Epithelial cell of proximal tubule (primary cell): ENCODE measurements at regions not wholly inside any gene's neighbourhood (a gene's known extent, or its start where the extent isn't known, plus 50 kb on each side); places are given as distances from the start of the nearest gene placed in this dataset.

Experiments
- DNase-seq: peaks from one replicate; pipeline ENCODE4 v3.0.0-alpha.2; 2011; ENCODE audit warnings: low read depth
- H3K4me3 ChIP-seq: 2 replicates; pipeline ENCODE4 v1.5.1; 2011; ENCODE audit warnings: low read depth, mild to moderate bottlenecking, low read length
- TF ChIP-seq, protein P1 (sequence below): conservative IDR thresholded peaks from 2 replicates; pipeline ENCODE4 v1.5.1; 2012; ENCODE audit warnings: low read depth, mild to moderate bottlenecking, low read length

DNA sequence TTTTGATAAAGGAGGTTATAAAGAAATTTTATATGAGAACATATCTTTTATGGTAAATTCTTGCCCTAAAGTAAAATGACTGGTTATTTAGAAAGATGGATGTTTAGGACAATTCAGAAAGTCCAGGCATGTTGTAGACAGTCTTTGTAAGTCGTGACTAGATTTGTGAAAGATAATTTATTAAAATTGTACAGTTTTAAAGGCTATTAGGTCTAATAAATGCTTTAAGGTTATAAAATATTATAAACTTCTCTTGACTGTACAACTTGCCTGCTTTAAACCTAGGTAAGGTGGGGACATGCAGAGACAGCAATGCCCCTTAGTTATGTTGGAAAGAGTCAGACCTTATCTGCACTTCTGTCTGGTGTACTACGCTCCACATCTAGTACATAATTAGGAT is 933.5 kb downstream of the SI start:
- TF ChIP-seq, protein P1, sequence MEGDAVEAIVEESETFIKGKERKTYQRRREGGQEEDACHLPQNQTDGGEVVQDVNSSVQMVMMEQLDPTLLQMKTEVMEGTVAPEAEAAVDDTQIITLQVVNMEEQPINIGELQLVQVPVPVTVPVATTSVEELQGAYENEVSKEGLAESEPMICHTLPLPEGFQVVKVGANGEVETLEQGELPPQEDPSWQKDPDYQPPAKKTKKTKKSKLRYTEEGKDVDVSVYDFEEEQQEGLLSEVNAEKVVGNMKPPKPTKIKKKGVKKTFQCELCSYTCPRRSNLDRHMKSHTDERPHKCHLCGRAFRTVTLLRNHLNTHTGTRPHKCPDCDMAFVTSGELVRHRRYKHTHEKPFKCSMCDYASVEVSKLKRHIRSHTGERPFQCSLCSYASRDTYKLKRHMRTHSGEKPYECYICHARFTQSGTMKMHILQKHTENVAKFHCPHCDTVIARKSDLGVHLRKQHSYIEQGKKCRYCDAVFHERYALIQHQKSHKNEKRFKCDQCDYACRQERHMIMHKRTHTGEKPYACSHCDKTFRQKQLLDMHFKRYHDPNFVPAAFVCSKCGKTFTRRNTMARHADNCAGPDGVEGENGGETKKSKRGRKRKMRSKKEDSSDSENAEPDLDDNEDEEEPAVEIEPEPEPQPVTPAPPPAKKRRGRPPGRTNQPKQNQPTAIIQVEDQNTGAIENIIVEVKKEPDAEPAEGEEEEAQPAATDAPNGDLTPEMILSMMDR = no peak
- no peak for DNase-seq
- H3K4me3 ChIP-seq = no peak overlapping the region

DNA sequence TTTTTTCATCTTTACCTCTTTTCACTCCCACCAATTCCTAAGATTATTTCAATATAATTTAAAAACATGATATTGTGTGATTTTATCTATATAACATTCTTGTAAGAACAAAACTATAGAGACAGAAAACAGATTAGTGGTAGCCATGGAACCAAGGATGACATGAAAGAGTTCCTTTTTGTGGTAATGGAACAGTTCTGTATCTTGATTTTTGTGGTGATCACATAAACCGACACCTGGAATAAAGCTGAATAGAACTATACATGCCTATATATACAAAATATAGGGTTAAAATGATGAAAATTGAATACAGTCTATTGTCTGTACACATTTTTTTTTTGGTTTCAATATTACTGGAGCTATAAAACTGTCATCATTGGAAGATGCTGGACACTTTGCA is 945.4 kb downstream of the SI start:
- H3K4me3 ChIP-seq = no peak overlapping the region
- no peak for DNase-seq
- TF ChIP-seq, protein P1 = no peak

DNA sequence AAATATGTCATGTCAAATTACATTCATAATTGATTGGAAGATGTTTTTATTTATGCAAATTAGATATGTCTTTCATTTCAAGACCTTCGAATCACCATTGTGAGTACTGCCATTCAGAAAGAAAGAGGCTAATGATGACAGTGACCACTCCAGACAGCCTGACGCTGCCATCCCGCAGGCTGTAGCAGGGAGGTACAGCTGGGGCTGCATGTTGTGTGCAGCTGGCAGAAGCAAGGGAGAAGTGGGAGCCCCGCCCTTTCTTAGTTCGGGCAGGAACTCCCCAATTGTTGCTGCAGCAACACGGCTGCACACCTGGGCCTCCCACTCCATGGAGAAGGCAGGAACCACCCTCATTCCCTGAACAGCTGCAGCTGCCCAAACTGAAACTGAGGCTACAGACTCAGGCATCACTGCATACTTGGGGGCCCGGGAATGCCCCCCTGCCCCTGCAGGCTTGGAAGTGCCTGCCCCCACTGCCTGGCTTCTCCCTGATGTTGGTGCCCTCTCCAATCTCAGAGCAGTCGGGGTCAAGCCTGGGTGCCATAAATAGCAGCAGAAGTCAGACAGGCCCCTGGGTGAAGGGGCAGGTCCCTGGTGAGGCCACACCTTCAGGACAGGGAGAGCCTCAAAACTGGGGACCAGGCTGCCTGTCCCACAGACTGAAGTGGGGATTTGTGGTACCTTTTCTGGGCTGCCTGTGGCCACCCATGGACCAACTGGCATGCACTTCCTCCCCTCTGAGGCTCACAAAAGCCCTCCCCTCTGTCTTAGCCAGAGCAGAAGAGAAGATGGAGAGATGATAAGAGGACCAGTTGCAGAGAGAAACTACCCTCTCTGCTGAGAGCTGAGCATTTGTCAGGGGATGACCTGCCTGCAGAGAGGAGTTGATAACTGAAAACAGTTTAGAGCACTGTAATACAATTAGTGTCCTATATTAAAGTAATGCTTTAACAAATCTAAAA is 964.6 kb downstream of the SI start:
- TF ChIP-seq, protein P1 = no peak
- no peak for DNase-seq
- no peak overlapping the region for H3K4me3 ChIP-seq

DNA sequence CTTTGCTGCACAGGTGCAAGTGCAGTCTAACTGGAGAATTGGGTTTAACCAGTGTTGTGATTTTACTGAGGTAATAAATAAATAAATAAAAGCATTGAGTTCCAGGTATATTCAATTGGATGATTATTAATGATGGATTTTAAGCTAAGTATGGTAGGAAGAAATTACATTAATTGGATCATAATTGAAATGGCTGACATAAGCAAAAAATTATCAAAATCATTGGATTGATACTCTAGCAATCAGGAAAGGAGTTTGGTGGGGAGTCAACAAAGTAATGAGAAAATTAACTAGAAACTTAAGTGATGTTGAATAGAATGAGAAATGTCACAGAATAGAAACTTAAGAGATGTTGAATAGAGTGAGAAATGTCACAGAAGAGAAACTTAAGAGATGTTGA is 981.9 kb downstream of the SI start:
- no peak overlapping the region for H3K4me3 ChIP-seq
- DNase-seq = no peak
- TF ChIP-seq, protein P1 = no peak

DNA sequence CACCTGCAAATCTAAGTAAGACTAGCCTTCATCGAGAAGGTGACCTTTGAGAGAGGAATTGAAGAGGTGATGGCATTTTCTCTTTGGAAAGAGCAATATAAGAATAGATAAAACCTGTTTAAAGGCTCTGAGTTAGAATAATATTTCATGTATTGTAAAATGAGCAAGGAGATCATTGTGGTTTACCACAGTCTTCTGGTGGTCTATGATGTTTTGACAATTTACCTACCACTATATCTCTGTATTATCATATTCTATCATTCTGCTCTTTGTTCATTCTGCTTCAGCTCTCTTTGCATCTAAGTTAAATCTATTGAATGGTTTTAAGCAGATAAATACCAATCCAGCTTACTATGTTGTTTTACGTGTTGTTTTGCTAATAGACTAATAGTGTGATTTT is 982.3 kb downstream of the SI start:
- DNase-seq = no peak
- TF ChIP-seq, protein P1 = no peak
- no peak overlapping the region for H3K4me3 ChIP-seq

DNA sequence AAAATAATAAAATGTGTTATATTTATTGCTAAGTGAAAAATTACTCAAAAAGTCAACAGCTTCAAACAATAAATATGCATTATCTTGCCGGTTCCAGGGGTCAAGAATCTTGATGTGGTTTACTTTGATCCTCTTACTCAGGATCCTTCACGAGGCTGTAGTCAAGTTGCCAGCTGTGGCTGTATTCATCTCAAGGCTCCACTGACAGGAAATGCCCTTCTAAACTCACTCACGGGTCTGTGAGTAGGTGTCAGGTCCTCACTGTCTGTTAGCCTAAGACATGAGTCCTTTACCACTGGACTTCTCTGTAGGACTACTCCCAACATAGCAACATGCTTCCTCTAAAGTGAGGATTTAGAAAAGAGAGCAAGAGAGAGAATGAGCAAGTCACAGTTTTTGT is 983.0 kb downstream of the SI start:
- TF ChIP-seq, protein P1 = no peak
- DNase-seq = no peak
- H3K4me3 ChIP-seq = no peak overlapping the region

DNA sequence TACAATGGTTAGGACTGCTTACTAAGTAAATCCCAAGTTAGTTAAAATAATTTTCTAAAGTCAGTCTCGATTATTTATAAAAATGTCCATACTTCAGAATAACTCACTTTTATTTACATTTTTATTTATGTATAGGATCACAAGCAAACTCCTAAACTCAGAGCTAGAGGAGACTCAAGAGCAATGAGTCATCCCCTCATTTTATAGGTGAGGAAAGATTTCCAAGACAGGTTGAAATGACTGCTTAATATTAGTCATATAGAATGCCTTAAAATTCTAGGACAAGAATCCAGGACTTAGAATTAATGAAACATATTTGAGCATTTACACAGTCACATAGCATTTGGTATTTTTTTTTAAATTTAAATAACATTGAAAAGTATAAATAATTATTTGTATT is 983.8 kb downstream of the SI start:
- no peak for DNase-seq
- TF ChIP-seq, protein P1 = no peak
- H3K4me3 ChIP-seq = no peak overlapping the region
